ENCODE measurements at regions not wholly inside any gene's neighbourhood (a gene's known extent, or its start where the extent isn't known, plus 50 kb on each side); places are given as distances from the start of the nearest gene placed in this dataset.

GRCh38 chr2:242038166-242038927 lies 168.8 kb downstream of the RTP5 start:
- peaks cover 0 to 3% of the 10 kb centered on the region in 2 experiments; a peak in 3 of 4 replicates for H3K27me3 ChIP-seq (replicated peaks in 1 of 2; ENCODE audit: control insufficient read depth in 2 of 2, insufficient read depth in 2 of 2, low read length in 1 of 2)
- no peak for FAIRE-seq
- POLR2A ChIA-PET: no interaction called here
- no peak overlapping the region for H3K4me2 ChIP-seq (ENCODE audit: control insufficient read depth, insufficient read depth)
- SMC1A ChIA-PET (ENCODE audit: uncharacterized antibody, unreplicated experiment): interaction anchor here (1.2 kb wide), 1 partner anchor 18 kb away, joined by 5 read pairs; no protein-coding TSS in a partner anchor
- DNase-seq (ENCODE audit: low read depth, low spot score): no peak
- in situ Hi-C loops (cut with MboI) (no loop called here), intact Hi-C loops (cut with micrococcal nuclease; ENCODE audit: unreplicated experiment) (no loop called here)
- H3K9me3 ChIP-seq (replicated peaks; ENCODE audit: control insufficient read depth, insufficient read depth, low read length): no peaks in the 10 kb centered on the region; the same call in 2 of the 3 replicates
- H3K9ac ChIP-seq (ENCODE audit: control insufficient read depth, insufficient read depth, low read length): no peak overlapping the region
- no peaks in the 10 kb centered on the region for H3K36me3 ChIP-seq (ENCODE audit: control insufficient read depth in 2 of 2, insufficient read depth in 2 of 2, low read length in 1 of 2)
- no peak overlapping the region for H3K27ac ChIP-seq (ENCODE audit: control insufficient read depth, insufficient read depth)
- TF ChIP-seq YBX1 (IDR thresholded peaks at IDR 0.05): no peak
- no peak for TF ChIP-seq EED (IDR thresholded peaks at IDR 0.05; ENCODE audit: low read depth)
- no peak for TF ChIP-seq HCFC1 (IDR thresholded peaks at IDR 0.05; ENCODE audit: low read length)
- TF ChIP-seq SIX5 (IDR thresholded peaks at IDR 0.05; ENCODE audit: low read depth, low read length, severe bottlenecking): no peak
- no peak for TF ChIP-seq POLR2A (IDR thresholded peaks at IDR 0.05; ENCODE audit: low read depth, low read length)
- TF ChIP-seq NR2C1 (IDR thresholded peaks at IDR 0.05): no peak
- no peak overlapping the region for H2AFZ ChIP-seq (ENCODE audit: control insufficient read depth, low read depth, low read length)
- no peak overlapping the region for H3K4me3 ChIP-seq
- no peaks in the 10 kb centered on the region for H4K20me1 ChIP-seq (ENCODE audit: control insufficient read depth, insufficient read depth)
- H3K4me1 ChIP-seq (ENCODE audit: control insufficient read depth, insufficient read depth, low read length): no peaks in the 10 kb centered on the region
- WGBS (ENCODE audit: insufficient coverage, insufficient replicate concordance, low lambda C conversion rate, missing lambda C conversion rate): 48% methylated on average over 20 of the region's 20 CpGs
- CTCF ChIA-PET: interaction anchor here (0.6 to 1.7 kb wide), 3 partner anchors 13 to 87 kb away, joined by 3 to 8 read pairs (median 5); no protein-coding TSS in a partner anchor
- RAD21 ChIA-PET (ENCODE audit: unreplicated experiment): interaction anchor here (1.4 kb wide), 1 partner anchor 16 kb away, joined by 4 read pairs; no protein-coding TSS in a partner anchor
- no peaks in the 10 kb centered on the region for H3K79me2 ChIP-seq (ENCODE audit: control insufficient read depth, insufficient read depth, low read length)
- no TSS peak for BruUV-seq (replicated peaks)
- ATAC-seq: no peak

- ATAC-seq: no peak
- DNase-seq (ENCODE audit: low read depth, low spot score): no peak
- Histone ChIP-seq H3K9me3 (replicated peaks; ENCODE audit: control insufficient read depth, insufficient read depth, low read length) (no peaks in the 10 kb centered on the region; the same call in 2 of the 3 replicates), H3K4me2 (ENCODE audit: control insufficient read depth, insufficient read depth) (no peak overlapping the region), H3K27ac (ENCODE audit: control insufficient read depth, insufficient read depth) (no peak overlapping the region), H3K4me3 (no peak overlapping the region), H4K20me1 (ENCODE audit: control insufficient read depth, insufficient read depth) (no peaks in the 10 kb centered on the region), H3K9ac (ENCODE audit: control insufficient read depth, insufficient read depth, low read length) (no peak overlapping the region), H3K79me2 (ENCODE audit: control insufficient read depth, insufficient read depth, low read length) (no peaks in the 10 kb centered on the region), H3K4me1 (ENCODE audit: control insufficient read depth, insufficient read depth, low read length) (no peaks in the 10 kb centered on the region), H3K36me3 (ENCODE audit: control insufficient read depth in 2 of 2, insufficient read depth in 2 of 2, low read length in 1 of 2) (no peaks in the 10 kb centered on the region), H2AFZ (ENCODE audit: control insufficient read depth, low read depth, low read length) (no peak overlapping the region), H3K27me3 (replicated peaks in 1 of 2; ENCODE audit: control insufficient read depth in 2 of 2, insufficient read depth in 2 of 2, low read length in 1 of 2) (peaks cover 0 to 3% of the 10 kb centered on the region in 2 experiments; a peak in 2 of 4 replicates)
- in situ Hi-C loops (cut with MboI) (no loop called here), intact Hi-C loops (cut with micrococcal nuclease; ENCODE audit: unreplicated experiment) (no loop called here)
- BruUV-seq (replicated peaks): no TSS peak
- RAD21 ChIA-PET (ENCODE audit: unreplicated experiment): interaction anchor here (1.4 kb wide), 1 partner anchor 16 kb away, joined by 4 read pairs; no protein-coding TSS in a partner anchor
- SMC1A ChIA-PET (ENCODE audit: uncharacterized antibody, unreplicated experiment): interaction anchor here (1.2 kb wide), 1 partner anchor 19 kb away, joined by 5 read pairs; no protein-coding TSS in a partner anchor
- POLR2A ChIA-PET: no interaction called here
- no peak for TF ChIP-seq CTCF (IDR thresholded peaks at IDR 0.05 in 2 of 3, conservative IDR thresholded peaks at IDR 0.05 in 1 of 3; ENCODE audit: control insufficient read depth in 2 of 3, extremely low read depth in 1 of 3, insufficient read depth in 1 of 3, low read depth in 3 of 3, low read length in 3 of 3)
- no peak for TF ChIP-seq TCF12 (IDR thresholded peaks at IDR 0.05; ENCODE audit: low read depth, low read length)
- no peak for TF ChIP-seq NR2F1 (conservative IDR thresholded peaks at IDR 0.05)
- no peak for TF ChIP-seq MXI1 (IDR thresholded peaks at IDR 0.05; ENCODE audit: low read depth, low read length)
- no peak for TF ChIP-seq SREBF2 (IDR thresholded peaks at IDR 0.05; ENCODE audit: low read length)
- FAIRE-seq: no peak
- WGBS (ENCODE audit: insufficient coverage, insufficient replicate concordance, low lambda C conversion rate, missing lambda C conversion rate): 34% methylated on average over 13 of the region's 13 CpGs
- CTCF ChIA-PET: interaction anchor here (0.6 to 1.7 kb wide), 2 partner anchors 71 to 88 kb away, joined by 3 to 8 read pairs; no protein-coding TSS in a partner anchor
Observed at GRCh38 chr2:242038928-242039341, 169.4 kb downstream of the RTP5 start.
